SHP77 treated with DMSO at 0.1 percent for 48 hours (cell line): ENCODE measurements at regions not wholly inside any gene's neighbourhood (a gene's known extent, or its start where the extent isn't known, plus 50 kb on each side); places are given as distances from the start of the nearest gene placed in this dataset.
A peak's percentile ranks its signal among the peaks of the same experiment; 100 is the strongest.

Source experiments
- DNase-seq: peaks from one replicate; lab custom pipeline; 2025; lab: John Stamatoyannopoulos, UW

DNA sequence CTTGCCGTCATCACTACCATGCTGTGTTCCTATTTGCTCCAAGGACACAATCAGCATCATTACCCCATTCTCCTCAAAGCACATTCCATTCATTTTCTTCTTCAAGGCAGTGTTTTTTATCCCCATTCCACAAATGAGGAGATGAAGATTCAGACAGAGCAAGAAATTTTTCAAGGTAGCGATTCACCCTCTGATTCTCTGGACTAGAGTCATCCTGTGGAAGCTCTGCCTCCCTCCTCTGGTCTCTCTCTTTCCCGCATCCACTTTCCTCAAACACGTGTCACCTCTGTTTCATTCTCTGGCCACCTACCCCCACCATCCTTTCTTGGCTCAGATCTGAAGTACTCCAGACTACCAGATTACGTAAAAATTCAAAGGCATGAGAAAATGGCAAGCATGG lies 297.9 kb downstream of the SOX11 start:
- no peak for DNase-seq

DNA sequence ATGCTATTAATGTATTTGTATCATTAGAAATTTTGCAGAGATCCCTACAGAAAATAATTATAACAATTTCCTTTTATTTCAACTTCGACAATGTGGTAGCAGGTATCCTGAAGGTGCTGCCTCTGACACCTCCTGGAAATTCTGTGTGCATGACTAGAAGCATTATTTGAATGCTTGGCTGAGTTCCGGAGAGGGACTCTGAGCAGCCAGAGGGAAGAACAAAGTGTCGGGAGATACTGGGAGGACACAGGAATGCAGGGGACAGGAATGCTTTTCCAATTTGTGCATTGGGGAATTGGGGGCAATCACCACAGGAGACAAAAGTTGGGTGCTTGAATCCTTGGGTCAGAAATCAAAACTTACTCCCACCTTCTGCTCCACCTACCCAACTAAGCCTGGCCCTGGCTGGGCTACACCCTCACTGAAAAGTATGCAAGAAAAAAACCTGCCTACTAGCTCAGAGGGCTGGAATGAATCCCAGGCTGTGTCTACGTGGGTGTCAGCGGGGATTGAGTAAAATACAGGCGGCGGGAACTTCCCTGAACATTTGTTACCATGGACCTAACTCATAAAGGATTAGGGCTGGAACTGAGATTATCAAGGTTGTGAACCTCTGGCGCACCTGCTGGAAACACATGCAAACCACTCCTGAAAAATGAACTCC lies 299.3 kb downstream of the SOX11 start:
- no peak for DNase-seq

DNA sequence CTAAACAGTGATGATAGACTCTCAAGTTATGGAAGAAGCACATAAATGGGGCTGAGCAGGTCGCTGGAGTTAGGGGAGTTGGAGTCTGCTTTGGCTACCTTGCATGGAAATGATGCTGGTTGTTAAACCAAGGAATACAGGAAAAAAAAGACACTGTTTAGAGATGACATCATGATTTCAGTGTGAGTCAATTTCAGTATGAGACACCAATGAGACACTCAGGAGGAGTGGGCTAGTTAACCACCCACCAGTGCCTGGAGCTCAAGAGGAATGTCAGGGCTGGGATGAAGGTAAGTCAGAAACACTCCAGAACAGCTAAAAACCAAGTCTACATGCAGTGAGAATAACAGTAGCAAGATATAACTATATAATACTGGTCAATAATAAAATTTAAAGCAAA lies 303.6 kb downstream of the SOX11 start:
- DNase-seq, result no peak

DNA sequence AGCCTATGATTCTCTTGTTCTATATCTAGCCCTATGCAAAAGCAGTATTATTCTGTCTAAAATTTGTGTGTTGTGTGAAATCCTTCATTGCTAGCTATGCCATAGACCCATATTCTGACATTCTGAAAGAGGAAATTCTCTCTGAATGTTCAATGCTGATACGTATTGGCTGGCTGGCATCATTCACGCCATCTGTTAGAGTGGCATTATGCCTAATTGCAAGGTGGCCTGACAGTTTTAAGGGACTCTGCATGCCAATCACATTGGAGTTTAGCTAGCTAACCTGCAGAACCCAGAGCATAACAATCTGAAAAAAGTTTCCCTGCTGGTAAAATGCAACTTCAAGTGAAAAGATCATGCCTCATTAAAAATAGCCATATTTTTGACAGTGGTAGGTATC lies 316.0 kb downstream of the SOX11 start:
- no peak for DNase-seq

DNA sequence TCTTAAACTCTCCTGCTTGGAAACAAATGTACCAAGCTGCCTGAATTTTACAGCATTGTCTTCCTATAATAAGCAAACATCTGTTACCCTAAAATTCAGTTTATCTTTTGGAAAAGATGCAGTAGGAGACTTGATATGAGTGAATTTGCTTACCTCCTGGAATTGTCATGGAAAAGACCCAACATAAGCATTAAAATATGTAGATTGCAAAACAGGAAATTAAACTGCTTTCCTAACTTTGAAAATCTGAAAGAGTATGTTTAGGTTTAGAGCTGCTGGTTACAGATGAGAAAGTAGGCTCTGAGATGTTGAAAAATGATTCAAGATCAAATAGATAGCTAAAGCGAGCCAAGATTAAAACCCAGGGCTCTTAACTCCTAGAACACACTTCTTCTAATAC lies 316.5 kb downstream of the SOX11 start:
- no peak for DNase-seq

DNA sequence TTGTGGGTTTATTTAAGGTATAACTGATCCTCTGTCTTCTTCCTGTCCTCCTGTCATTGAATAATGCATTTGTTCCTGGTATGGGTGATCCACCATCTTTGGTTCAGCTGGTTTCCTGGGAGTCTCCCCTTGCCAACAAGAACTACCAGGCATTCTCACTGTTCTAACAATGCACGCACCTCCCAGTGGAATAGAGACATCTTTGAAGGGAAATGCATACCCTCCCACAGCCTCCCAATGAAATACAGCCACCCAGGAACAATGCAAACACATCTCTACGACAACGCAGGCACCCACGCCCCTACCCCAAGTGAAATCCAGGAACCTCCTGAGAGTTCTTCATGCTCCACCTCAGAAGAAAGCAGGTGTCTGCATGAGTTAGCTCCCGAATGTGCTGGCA lies 318.0 kb downstream of the SOX11 start:
- no peak for DNase-seq

DNA sequence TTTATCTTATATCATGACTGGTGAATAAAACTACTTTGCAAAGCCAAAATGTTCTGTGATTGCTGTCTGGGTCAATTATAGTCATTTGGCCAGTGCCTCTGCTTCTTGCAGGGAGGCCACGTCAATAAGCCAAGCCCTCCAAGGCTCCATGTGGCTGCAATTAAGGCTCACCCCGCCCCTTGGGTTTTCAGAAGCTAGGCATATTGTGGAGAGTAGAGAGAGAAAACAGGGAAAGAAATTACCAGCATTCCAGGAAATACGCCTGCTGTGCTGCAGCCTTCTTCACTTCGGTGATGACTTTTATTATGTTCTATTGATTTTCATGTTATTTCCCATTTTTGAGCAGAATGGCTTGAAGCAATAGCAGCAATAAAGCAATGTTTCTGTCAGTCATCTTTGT lies 319.7 kb downstream of the SOX11 start:
- no peak for DNase-seq

DNA sequence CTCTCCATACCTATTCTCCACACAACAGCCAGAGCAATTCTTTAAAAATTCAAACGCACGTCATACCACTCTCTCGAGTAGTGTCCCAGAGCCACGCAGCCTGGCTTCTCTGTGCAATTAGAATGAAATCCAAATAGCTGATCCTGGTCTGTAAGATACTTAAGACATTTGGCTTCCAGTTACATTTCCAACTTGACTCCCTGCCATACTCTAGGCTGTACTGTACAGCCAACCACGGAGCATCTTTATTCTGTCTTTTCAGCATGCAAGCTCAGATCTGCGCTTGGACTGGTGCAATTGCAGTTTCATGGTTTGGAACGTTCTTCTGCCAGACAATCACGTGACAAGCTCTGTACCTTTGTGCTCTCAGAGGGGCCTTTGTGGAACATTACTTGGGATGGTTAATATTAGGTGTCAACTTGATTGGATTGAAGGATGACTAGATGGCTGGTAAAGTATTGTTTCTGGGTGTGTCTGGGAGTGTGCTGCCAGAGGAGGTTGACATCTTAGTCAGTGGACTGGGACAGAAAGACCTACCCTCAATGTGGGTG lies 325.6 kb downstream of the SOX11 start:
- no peak for DNase-seq

DNA sequence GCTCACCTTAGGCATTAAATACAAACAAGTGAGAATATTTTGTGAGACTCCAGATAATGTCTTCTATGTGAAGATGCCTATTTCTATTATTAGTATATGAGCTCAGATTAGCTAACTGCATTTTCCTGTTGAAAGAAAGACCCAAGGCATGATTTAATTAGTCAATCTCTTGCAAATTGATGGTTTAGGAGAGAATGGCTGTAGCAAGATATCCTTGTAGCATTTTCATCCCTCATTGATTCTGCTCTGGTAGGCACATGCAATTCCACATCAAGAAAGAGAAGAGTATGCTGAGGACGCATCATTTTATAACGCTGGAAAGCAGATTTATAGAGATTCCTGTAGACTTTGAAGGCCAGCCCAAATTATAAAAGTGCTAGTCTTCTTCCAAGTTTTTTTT lies 332.0 kb downstream of the SOX11 start:
- no peak for DNase-seq

DNA sequence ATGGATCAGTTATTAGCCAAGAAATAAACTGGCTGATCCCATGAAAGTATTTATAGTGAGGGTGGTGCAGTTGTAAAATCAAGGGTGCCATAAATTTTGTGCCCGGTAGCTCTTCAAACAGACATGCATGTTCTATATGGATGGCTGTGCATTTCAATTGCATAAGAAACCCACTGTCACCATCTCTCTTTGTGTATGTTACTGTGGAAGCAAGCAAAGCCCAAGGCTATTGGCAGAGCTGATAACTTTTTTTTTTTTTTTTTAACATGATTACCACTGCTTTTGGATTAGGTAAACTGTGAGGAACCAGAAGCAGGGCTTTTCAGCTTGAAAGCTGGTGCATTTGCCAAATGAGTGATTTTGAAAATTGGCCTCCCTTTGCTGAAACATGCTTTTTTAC lies 332.6 kb downstream of the SOX11 start:
- DNase-seq, result no peak

DNA sequence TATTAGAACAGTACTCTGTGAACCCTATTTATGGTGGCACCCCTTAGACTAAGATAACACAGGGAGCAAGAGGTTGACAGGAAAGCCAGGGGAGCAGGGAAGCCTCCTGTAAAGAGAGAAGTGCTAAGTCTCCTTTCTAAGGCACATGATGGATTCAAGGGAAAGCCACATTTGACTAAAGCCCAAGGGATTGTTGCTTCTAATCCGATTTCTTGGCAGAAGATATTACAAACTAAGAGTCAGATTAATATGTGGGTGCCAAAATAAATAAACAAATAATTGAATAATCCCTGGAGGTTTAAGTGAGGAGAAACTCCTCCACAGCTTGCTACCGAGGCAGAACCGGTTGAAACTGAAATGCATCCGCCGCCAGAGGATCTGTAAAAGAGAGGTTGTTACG lies 333.2 kb downstream of the SOX11 start:
- no peak for DNase-seq

DNA sequence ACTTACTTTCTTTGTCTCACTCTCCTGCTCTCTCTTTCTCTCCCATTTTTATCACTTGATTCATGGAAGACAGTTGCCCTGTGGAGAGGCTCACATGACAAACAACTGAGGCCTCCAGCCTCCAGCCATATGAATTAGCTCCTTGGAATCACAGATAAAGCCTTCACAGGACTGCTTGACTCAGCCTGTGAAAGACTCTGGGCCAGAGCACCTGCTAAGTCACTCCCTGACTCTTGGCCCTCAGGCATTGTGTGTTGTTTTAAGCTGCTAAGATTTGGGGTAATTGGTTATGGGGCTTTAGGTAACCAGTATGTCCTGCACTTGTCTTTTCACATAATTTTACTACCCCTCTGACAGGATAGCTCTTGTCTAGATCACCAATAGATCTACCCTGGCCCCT lies 334.9 kb downstream of the SOX11 start:
- no peak for DNase-seq

DNA sequence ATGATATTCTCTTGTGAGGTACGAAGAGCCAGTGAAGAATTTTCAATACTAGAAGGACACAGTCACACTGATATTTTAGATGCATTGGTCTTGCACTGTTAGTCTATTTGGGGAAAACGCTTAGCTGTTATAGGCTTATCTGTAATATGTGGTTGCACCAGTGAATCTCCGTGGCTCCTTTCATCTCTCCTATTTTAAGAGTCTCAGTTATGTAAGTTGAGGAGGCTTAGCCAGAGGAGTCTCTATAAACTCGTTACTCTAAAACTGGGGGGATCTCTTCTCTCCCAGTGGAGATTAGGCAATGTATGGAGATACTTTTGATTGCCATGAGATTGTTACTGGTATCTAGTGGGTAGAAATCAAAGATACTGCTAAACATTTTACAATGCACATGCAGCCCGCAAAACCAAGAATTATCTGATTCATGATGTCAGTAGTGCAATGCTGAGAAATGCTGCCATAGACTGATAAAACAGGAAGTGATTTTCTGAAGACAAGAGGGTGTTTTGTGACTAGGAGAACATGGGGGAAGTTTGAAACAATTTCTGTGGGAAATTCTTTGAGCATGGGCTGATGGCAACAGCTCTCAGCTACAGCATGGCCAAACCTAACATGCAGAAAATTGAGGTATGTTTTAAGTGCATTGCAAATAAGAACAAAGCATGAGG lies 339.1 kb downstream of the SOX11 start:
- DNase-seq, result no peak

DNA sequence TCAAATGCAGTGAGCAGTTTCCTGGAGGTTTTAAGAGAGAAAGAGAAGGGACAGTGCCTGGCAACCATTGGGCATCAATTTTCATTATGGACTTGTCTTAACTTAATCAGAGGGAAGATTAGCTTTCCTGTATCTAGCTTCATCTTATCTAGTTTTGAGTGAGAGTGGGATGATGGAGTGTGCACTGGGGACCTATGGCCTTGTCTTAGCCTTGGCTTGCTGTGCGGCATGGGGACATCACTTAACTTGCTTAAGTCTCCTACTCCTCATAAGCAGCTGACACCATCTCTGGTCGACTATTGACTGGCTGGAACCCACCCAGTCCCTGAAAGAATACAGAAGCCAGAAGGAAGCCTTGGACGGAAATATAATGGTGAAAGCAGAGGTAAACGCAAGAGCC lies 344.0 kb downstream of the SOX11 start:
- DNase-seq, result no peak

DNA sequence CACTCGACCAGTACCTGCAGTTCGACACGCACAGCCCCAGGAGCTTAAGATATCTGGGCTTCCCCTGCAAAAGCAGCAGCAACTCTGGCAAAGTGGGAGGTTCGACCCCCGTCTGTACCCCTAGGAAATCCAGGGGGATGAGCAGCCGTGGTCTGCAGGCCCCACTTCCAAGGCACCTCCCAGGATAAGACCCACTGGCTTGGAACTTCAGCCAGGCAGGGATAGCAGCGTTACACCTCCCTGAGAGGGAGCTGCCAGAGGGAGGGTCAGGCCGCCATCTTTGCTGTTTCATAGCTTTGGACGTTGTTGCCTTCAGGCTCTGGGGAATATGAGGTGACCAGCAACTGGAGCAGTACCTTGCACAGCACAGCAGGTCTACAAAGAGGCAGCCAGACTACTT lies 351.1 kb downstream of the SOX11 start:
- DNase-seq, result no peak

DNA sequence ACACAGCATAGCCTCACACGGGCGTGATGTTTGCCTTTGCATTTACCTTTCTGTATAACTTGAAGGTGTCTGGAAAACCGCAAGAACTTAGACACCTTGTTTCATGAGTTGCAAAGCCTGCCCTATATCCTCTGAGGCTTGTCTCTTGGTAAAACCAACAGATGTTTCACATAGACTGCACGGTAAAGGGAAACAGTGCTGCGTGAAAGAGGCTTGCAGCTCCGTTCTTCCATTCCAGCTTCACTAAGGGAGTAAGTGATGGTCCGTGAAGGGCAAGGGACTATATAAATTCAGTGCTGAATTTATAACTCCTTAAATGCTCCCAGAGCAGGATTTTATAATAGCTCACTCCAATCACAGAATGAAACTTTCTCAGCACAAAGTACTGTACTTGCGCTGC lies 360.5 kb downstream of the SOX11 start:
- no peak for DNase-seq

DNA sequence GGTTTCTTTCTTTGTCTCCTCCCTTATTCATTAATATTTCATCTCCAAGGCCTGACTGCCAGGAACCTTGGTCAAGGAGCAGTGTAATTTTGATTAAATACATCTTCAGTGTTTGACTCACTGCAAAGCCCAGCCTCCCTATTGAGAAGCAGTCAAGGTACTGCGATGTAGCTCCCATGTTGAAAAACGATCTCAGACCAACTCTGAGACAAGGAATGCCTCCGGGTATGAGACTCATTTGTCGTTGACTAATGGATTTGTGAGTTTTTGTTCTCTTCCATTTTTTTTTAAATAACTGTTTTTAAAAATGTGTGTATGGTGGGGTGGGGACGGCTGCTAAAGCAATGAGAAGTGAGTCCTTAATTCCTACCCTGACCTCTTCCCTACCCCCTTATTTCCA lies 361.6 kb downstream of the SOX11 start:
- peak; percentile 71 for DNase-seq

DNA sequence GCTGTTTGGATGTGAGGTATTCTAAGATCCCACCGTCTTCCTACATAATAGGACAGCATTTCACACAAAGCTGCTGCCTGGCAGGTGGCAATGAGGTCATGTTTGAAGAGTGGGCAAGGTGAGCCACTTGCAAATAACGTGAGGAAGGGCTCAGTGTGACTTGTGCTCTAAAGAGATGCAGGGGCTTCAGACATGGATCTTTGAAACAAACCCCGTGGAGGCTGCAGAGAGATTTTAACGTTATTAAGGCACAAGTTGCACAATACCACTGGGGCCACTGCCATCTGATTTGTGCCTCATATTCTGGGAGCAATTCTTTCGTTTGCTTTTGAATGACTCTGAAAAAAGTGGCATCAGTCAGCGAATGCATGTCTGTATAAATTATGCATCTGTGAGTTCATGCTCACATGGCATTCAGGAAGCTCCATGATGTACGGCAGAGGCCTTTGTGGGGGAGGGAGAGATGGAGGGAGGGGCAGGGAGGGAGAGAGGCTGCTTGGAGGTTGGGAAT lies 362.0 kb downstream of the SOX11 start:
- peak; percentile 78 for DNase-seq

DNA sequence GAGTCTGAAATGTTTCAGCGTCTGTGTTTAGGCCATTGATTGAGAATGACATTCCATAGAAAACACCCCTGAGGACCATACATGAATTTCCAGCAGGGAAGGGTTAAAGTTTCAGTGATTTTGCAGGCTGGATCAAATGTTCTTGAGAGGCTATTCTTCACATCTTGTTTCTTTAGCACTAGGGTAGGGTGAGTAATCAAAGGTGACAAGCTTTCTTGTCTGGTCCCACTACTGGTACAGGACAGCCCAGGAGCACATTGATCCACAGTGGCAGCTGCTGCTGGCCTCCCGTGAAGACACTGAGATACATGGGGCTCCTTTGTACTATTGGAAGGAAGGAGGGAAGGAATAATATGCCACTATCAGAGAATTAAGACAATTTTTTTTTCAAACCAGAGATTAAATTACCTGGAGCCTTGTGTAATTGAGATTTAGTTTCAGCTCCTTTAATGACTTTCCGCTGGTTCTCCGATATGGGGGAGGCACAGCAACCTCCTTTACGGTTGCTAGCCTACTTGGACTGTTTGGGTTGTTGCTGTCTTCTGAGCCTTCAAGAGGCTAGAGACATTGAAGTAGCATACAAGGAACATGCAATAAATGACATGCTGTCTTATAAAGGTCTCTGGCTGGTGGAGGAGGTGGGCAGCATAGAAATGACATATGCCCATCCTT lies 368.9 kb downstream of the SOX11 start:
- no peak for DNase-seq

DNA sequence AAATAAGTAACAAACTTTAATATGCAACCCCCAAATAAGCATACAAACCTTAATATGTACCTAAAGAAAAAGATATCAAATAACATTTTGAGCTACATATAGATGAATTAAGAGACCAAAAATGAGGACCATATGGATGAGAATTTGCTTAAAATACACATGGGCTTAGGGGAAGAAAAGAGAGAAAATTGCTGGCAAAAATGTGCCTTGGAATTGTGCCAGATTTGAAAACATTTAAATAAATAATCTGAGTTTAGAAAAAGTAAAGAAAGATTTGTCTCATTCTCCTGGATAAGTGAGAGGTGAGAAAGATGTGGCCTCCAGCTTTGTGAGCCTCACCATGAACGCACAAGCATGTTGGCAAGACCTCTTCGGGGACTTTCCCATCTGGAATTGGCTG lies 372.6 kb downstream of the SOX11 start:
- no peak for DNase-seq

DNA sequence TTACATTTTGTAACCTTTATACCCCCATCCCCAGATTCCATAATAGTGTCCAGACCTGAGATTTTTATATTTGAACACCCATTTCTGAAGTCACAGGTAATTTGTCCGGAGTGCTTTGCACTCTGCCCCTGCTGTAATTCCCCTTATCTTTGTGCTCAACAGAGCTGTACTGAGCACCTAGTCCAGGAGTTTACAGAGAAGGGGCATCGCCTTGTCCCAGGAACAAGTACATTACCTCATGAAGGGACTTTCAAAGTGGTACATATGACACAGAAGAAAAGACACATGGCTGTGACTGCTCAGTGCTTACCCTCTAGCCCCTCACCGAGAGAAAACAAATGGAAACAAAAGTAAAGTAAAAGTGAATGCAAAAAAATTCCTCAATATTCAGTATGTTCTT lies 373.5 kb downstream of the SOX11 start:
- DNase-seq, result no peak

DNA sequence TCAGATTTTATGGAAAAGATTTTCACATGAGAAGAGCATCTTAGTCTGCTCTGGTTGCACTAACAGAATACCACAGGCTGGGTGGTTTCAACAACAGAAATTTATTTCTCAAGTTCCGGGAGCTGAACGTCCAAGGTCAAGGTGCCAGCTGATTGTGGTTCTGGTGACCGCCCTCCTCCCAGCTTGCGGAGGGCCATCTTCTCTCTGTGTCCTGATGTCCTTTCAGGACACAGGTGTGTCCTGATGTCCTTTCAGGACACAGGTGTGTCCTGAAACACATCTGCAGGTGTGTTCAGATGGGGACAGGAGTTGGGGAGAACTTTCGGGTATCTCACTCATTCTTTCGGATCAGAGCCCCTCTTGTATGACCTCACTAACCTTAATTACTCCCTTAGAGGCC lies 374.9 kb downstream of the SOX11 start:
- no peak for DNase-seq

DNA sequence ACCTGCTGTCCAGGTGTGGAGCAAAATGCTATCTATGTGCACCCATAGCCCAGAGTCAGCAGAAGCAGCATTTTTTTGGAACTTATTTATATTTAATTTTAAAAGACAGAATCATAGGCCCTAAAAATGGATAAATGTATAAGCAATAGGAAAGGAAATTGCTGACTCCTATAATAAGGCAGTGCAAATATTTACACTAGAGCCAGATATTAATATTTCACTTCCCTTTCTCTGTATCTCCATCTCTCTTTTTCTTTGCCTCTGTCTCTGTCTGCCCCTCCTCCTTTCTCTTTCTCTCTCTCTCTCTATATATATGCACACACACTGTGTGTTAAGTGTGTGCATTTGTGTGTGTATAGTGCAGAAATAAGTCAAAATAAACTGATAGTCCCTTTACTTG lies 375.6 kb downstream of the SOX11 start:
- no peak for DNase-seq
